Mesendoderm (in vitro differentiated cells): ENCODE measurements at regions not wholly inside any gene's neighbourhood (a gene's known extent, or its start where the extent isn't known, plus 50 kb on each side); places are given as distances from the start of the nearest gene placed in this dataset.

Source experiments
- DNase-seq: peaks from one replicate; pipeline ENCODE4 v3.0.0; 2013
- H2AK5ac ChIP-seq: 2 replicates; pipeline ENCODE4 v1.6.1; 2013; ENCODE audit warnings: low read length, inconsistent platforms
- H2BK120ac ChIP-seq: 2 replicates; pipeline ENCODE4 v1.6.1; 2013; ENCODE audit warnings: low read depth, mild to moderate bottlenecking, low read length, moderate library complexity, mixed read lengths
- H2BK15ac ChIP-seq: replicated peaks from 2 replicates; pipeline ENCODE4 v1.6.1; 2013; ENCODE audit warnings: low read depth, mild to moderate bottlenecking, moderate library complexity
- H2BK5ac ChIP-seq: 2 replicates; pipeline ENCODE4 v1.6.1; 2013; ENCODE audit warnings: low read length, inconsistent platforms
- H3K18ac ChIP-seq: 2 replicates; pipeline ENCODE4 v1.6.1; 2013; ENCODE audit warnings: mild to moderate bottlenecking, low read length, mixed read lengths
- H3K23ac ChIP-seq: one replicate; pipeline ENCODE4 v1.6.1; 2013; ENCODE audit warnings: low read length
- H3K27ac ChIP-seq: 2 replicates; pipeline ENCODE4 v1.5.1; 2013; ENCODE audit warnings: low read depth, mild to moderate bottlenecking, inconsistent platforms, low read length, moderate library complexity
- H3K27me3 ChIP-seq: 2 replicates; pipeline ENCODE4 v1.6.1; 2013; ENCODE audit warnings: low read length, control low read depth, mild to moderate bottlenecking, inconsistent platforms; ENCODE audit not compliant: insufficient read depth, poor library complexity
- H3K36me3 ChIP-seq: 2 replicates; pipeline ENCODE4 v1.6.1; 2013; ENCODE audit warnings: low read length, inconsistent platforms; ENCODE audit not compliant: control insufficient read depth, insufficient read depth
- H3K4ac ChIP-seq: one replicate; pipeline ENCODE4 v1.6.1; 2013; ENCODE audit warnings: low read depth, mild to moderate bottlenecking, low read length, moderate library complexity
- H3K4me1 ChIP-seq: 2 replicates; pipeline ENCODE4 v1.6.1; 2013; ENCODE audit warnings: low read depth, low read length, inconsistent platforms; ENCODE audit not compliant: control insufficient read depth
- H3K4me2 ChIP-seq: 2 replicates; pipeline ENCODE4 v1.6.1; 2013; ENCODE audit warnings: low read length
- H3K4me3 ChIP-seq: 2 replicates; pipeline ENCODE4 v1.5.1; 2013; ENCODE audit warnings: mild to moderate bottlenecking, low read length
- H3K56ac ChIP-seq: one replicate; pipeline ENCODE4 v1.6.1; 2013; ENCODE audit warnings: low read length
- H3K79me1 ChIP-seq: 2 replicates; pipeline ENCODE4 v1.6.1; 2013; ENCODE audit warnings: low read length, inconsistent platforms
- H3K79me2 ChIP-seq: 2 replicates; pipeline ENCODE4 v1.6.1; 2013; ENCODE audit warnings: mild to moderate bottlenecking, low read length; ENCODE audit not compliant: control insufficient read depth, insufficient read depth
- H3K9ac ChIP-seq: 2 replicates; pipeline ENCODE4 v1.6.1; 2013; ENCODE audit warnings: low read length, inconsistent platforms
- H4K5ac ChIP-seq: one replicate; pipeline ENCODE4 v1.6.1; 2013; ENCODE audit warnings: low read length
- H4K8ac ChIP-seq: one replicate; pipeline ENCODE4 v1.6.1; 2013; ENCODE audit warnings: low read depth, mild to moderate bottlenecking, control low read depth, low read length, moderate library complexity
- WGBS: extraction: QIAGEN DNeasy Blood & Tissue Kit; methylation state at CpG from one replicate; pipeline ENCODE4 v1.1.7; 2013; ENCODE audit warnings: low lambda C conversion rate, missing lambda C conversion rate; ENCODE audit not compliant: insufficient coverage; ENCODE audit errors: extremely low coverage; 5-methylcytosine and 5-hydroxymethylcytosine counted together

DNA sequence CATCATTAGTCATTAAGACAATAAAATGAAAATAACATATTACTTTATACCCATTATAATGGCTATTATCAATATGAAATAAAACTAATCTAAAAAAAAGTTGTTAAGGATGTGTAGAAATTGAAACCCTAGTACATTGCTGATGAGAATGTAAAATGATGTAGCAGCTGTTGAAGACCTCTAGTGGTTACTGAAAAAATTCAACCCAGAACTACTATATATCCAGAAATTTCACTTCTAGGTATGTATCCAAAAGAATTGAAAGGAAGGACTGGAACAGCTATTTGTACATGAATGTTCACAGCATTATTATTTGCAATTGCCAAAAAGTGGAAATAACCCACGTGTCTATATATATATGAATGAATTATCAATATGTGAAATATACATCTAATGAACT lies 180.3 kb upstream of the KLHL4 start:
- H2AK5ac ChIP-seq, result no peak overlapping the region
- no peaks in the 10 kb centered on the region for H3K36me3 ChIP-seq
- no peak overlapping the region for H3K4me3 ChIP-seq
- H4K8ac ChIP-seq, result no peak overlapping the region
- no peak overlapping the region for H3K56ac ChIP-seq
- no peaks in the 10 kb centered on the region for H3K27me3 ChIP-seq
- H3K18ac ChIP-seq, result no peak overlapping the region
- no peaks in the 10 kb centered on the region for H3K4me1 ChIP-seq
- H3K79me1 ChIP-seq, result no peaks in the 10 kb centered on the region
- H3K23ac ChIP-seq, result no peak overlapping the region
- H2BK15ac ChIP-seq, result no peak overlapping the region
- no peak overlapping the region for H2BK5ac ChIP-seq
- no peak overlapping the region for H3K9ac ChIP-seq
- H3K4me2 ChIP-seq, result no peak overlapping the region
- no peaks in the 10 kb centered on the region for H3K79me2 ChIP-seq
- H4K5ac ChIP-seq, result no peak overlapping the region
- WGBS, result no CpG with 5 or more reads among the region's 1 CpG
- no peak for DNase-seq
- H2BK120ac ChIP-seq, result no peak overlapping the region
- no peak overlapping the region for H3K27ac ChIP-seq
- no peak overlapping the region for H3K4ac ChIP-seq

- H4K8ac ChIP-seq, result no peak overlapping the region
- no peaks in the 10 kb centered on the region for H3K27me3 ChIP-seq
- H3K23ac ChIP-seq, result no peak overlapping the region
- H2BK5ac ChIP-seq, result no peak overlapping the region
- H3K4me2 ChIP-seq, result no peak overlapping the region
- peak; percentile 18 for DNase-seq
- H2BK15ac ChIP-seq, result no peak overlapping the region
- H3K4me1 ChIP-seq, result no peaks in the 10 kb centered on the region
- H3K4me3 ChIP-seq, result no peak overlapping the region
- H3K18ac ChIP-seq, result no peak overlapping the region
- H3K9ac ChIP-seq, result no peak overlapping the region
- H3K27ac ChIP-seq, result no peak overlapping the region
- H3K4ac ChIP-seq, result no peak overlapping the region
- no peak overlapping the region for H3K56ac ChIP-seq
- H2AK5ac ChIP-seq, result no peak overlapping the region
- no peaks in the 10 kb centered on the region for H3K79me2 ChIP-seq
- no peak overlapping the region for H4K5ac ChIP-seq
- H3K79me1 ChIP-seq, result no peaks in the 10 kb centered on the region
- no peaks in the 10 kb centered on the region for H3K36me3 ChIP-seq
- no peak overlapping the region for H2BK120ac ChIP-seq
Observed at GRCh38 chrX:87338510-87338909, 179.1 kb upstream of the KLHL4 start.

- no peak overlapping the region for H2BK120ac ChIP-seq
- no peak overlapping the region for H3K27ac ChIP-seq
- H4K8ac ChIP-seq, result no peak overlapping the region
- no peaks in the 10 kb centered on the region for H3K27me3 ChIP-seq
- no peaks in the 10 kb centered on the region for H3K79me1 ChIP-seq
- no peaks in the 10 kb centered on the region for H3K36me3 ChIP-seq
- no peak overlapping the region for H3K18ac ChIP-seq
- DNase-seq, result no peak
- H3K4me1 ChIP-seq, result no peaks in the 10 kb centered on the region
- no CpG with 5 or more reads among the region's 2 CpGs for WGBS
- no peak overlapping the region for H2BK15ac ChIP-seq
- no peak overlapping the region for H3K4me2 ChIP-seq
- H3K56ac ChIP-seq, result no peak overlapping the region
- no peak overlapping the region for H3K9ac ChIP-seq
- no peak overlapping the region for H4K5ac ChIP-seq
- H3K23ac ChIP-seq, result no peak overlapping the region
- H3K79me2 ChIP-seq, result no peaks in the 10 kb centered on the region
- H3K4me3 ChIP-seq, result no peak overlapping the region
- no peak overlapping the region for H2BK5ac ChIP-seq
- no peak overlapping the region for H3K4ac ChIP-seq
- no peak overlapping the region for H2AK5ac ChIP-seq
Observed at GRCh38 chrX:87370865-87371264, 146.7 kb upstream of the KLHL4 start.

DNA sequence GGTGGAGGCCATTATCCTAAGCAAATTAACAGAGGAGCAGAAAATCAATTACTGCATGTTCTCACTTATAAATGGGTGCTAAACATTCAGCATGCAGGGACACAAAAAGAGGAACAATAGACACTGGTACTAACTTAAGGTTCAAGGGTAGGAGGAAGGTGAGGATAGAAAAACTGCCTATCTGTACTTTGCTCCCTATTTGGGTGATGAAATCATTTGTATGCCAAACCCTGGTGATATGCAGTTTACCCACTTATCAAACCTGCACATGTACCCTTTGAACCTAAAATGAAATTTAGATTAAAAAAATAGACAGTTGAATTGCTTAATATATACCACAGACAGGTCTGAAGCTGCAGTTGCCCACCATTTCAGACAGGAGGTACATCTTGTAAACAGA lies 143.3 kb upstream of the KLHL4 start:
- DNase-seq, result no peak
- H3K56ac ChIP-seq, result no peak overlapping the region
- H3K27ac ChIP-seq, result no peak overlapping the region
- no peak overlapping the region for H3K4ac ChIP-seq
- no peak overlapping the region for H2BK120ac ChIP-seq
- H2BK5ac ChIP-seq, result no peak overlapping the region
- H3K27me3 ChIP-seq, result no peaks in the 10 kb centered on the region
- H3K79me1 ChIP-seq, result no peaks in the 10 kb centered on the region
- no peak overlapping the region for H3K9ac ChIP-seq
- no peak overlapping the region for H3K23ac ChIP-seq
- no peak overlapping the region for H2AK5ac ChIP-seq
- H3K36me3 ChIP-seq, result no peaks in the 10 kb centered on the region
- no peak overlapping the region for H2BK15ac ChIP-seq
- no peak overlapping the region for H3K4me2 ChIP-seq
- no peak overlapping the region for H4K8ac ChIP-seq
- no peaks in the 10 kb centered on the region for H3K4me1 ChIP-seq
- H3K4me3 ChIP-seq, result no peak overlapping the region
- H3K18ac ChIP-seq, result no peak overlapping the region
- no peaks in the 10 kb centered on the region for H3K79me2 ChIP-seq
- no peak overlapping the region for H4K5ac ChIP-seq

- Histone ChIP-seq H3K79me1 (no peaks in the 10 kb centered on the region), H2BK5ac (no peak overlapping the region), H4K8ac (no peak overlapping the region), H3K56ac (no peak overlapping the region), H3K27me3 (no peaks in the 10 kb centered on the region), H3K9ac (no peak overlapping the region), H2AK5ac (no peak overlapping the region), H2BK15ac (no peak overlapping the region), H2BK120ac (no peak overlapping the region), H4K5ac (no peak overlapping the region), H3K23ac (no peak overlapping the region), H3K4ac (no peak overlapping the region), H3K18ac (no peak overlapping the region), H3K4me1 (no peaks in the 10 kb centered on the region), H3K79me2 (no peaks in the 10 kb centered on the region), H3K36me3 (no peaks in the 10 kb centered on the region), H3K4me2 (no peak overlapping the region), H3K27ac (no peak overlapping the region), H3K4me3 (no peak overlapping the region)
- no CpG with 5 or more reads among the region's 4 CpGs for WGBS
- no peak for DNase-seq
Observed at GRCh38 chrX:87376896-87377295, 140.7 kb upstream of the KLHL4 start.

- no peak overlapping the region for H3K9ac ChIP-seq
- no peaks in the 10 kb centered on the region for H3K36me3 ChIP-seq
- no peak overlapping the region for H3K23ac ChIP-seq
- no peaks in the 10 kb centered on the region for H3K79me2 ChIP-seq
- no peak overlapping the region for H3K56ac ChIP-seq
- H2BK5ac ChIP-seq, result no peak overlapping the region
- no peak for DNase-seq
- H2BK15ac ChIP-seq, result no peak overlapping the region
- no peaks in the 10 kb centered on the region for H3K4me1 ChIP-seq
- H3K27ac ChIP-seq, result no peak overlapping the region
- no CpG with 5 or more reads among the region's 1 CpG for whole genome bisulfite sequencing
- no peak overlapping the region for H2AK5ac ChIP-seq
- no peak overlapping the region for H3K18ac ChIP-seq
- H3K4me2 ChIP-seq, result no peak overlapping the region
- H3K27me3 ChIP-seq, result no peaks in the 10 kb centered on the region
- no peak overlapping the region for H3K4me3 ChIP-seq
- no peak overlapping the region for H3K4ac ChIP-seq
- no peak overlapping the region for H2BK120ac ChIP-seq
- no peaks in the 10 kb centered on the region for H3K79me1 ChIP-seq
- H4K5ac ChIP-seq, result no peak overlapping the region
- no peak overlapping the region for H4K8ac ChIP-seq
Observed at GRCh38 chrX:87388381-87388780, 129.2 kb upstream of the KLHL4 start.
